HG03025 (cell line): ENCODE measurements at regions not wholly inside any gene's neighbourhood (a gene's known extent, or its start where the extent isn't known, plus 50 kb on each side); places are given as distances from the start of the nearest gene placed in this dataset.
A peak's percentile ranks its signal among the peaks of the same experiment; 100 is the strongest.

ENCODE experiments used
- ATAC-seq: cut with Tn5 transposase; IDR thresholded peaks from one replicate; pipeline ENCODE4 v1.9.1; 2021; ENCODE audit warnings: mild to moderate bottlenecking, moderate library complexity; ENCODE audit not compliant: unreplicated experiment, low FRiP score

DNA sequence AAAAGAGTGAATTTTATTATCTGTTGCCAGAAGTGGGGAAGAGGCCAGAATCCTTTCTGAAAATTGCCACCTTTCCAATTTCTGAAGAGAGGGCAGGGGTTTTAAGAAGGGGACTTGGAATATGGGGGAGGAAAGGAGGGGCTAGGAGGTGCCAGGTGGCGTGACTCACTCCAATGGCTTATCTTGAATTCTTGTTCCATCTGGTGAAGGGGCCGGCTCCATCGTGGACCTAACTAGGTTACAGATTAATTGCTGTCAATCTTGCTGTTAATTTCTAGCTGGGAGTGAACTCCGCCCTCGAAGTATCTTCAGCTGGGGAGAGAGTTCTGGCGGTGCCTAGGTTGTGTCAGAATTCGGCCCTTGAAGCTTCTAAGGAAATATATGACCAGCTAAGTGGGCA, 138.7 kb downstream of the YTHDC2 start:
- no peak for ATAC-seq

DNA sequence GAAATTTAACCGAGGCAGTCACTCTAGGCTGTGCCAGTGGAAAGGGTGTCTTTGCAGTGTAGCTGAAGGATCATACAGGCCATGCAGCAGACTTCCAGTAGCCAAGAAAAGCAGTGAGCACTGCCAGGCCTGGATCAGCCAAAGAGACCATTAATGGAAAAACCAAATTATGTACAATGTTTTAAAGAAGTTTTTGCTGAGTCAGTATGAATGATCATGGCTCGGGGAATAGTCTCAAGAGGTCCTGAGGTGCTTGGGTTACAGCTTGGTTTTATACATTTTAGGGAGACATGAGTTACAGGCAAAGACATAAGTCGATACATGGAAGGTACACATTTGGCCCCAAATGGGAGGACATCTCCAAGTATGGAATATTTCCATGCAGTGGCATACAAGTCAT, 141.3 kb downstream of the YTHDC2 start:
- no peak for ATAC-seq

DNA sequence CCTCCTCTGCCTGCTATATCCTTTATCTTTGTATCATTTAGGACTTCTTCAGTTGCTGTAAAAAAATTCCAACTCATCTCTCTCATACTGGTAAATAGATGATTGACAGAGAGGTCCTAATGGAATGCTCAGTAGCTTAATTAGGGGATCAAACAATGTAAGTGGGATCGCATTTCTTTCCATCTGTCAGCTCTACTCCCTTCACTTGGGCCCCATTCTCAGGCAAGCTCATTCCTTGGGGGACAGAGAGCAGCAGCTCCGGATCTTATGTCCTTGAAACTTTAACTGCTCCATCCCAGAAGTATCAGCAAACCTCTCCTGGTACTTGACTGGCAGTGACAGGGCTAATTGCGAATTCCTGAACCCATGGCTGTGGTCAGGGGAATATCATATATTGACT, 146.7 kb downstream of the YTHDC2 start:
- no peak for ATAC-seq

DNA sequence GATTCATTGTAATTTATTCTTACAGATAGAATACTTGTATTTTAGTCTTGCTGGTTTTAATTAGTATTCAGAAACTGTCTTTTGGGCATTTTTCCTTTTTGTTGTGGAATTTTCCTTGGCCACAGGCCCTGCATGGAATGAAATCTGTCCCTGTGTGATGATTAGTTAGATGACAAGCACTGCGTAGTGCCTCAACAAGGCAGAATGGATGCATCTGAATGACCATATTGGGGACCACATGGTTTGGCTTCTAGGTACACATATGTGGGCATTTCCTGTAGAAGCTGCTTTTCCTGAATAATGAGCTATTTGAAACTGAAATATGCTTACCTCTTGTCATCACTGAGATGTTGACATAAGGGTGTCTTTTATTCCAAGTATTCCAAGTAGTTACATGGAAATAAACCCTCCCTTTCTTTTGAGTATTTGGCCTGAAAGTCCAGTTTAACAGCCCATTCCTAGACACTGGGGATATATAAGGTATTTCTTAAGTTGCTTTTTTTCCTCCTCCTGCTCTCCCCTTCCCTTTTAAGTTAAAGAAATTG, 147.3 kb downstream of the YTHDC2 start:
- ATAC-seq = no peak

GRCh38 chr5:113663879-113664541, 150.5 kb downstream of the YTHDC2 start:
- ATAC-seq = no peak

GRCh38 chr5:113673041-113673440, 159.5 kb downstream of the YTHDC2 start:
- ATAC-seq = no peak

GRCh38 chr5:113675166-113675565, 161.7 kb downstream of the YTHDC2 start:
- no peak for ATAC-seq

- ATAC-seq = no peak
These were observed 164.7 kb downstream of the YTHDC2 start for GRCh38 chr5:113678202-113678601.

DNA sequence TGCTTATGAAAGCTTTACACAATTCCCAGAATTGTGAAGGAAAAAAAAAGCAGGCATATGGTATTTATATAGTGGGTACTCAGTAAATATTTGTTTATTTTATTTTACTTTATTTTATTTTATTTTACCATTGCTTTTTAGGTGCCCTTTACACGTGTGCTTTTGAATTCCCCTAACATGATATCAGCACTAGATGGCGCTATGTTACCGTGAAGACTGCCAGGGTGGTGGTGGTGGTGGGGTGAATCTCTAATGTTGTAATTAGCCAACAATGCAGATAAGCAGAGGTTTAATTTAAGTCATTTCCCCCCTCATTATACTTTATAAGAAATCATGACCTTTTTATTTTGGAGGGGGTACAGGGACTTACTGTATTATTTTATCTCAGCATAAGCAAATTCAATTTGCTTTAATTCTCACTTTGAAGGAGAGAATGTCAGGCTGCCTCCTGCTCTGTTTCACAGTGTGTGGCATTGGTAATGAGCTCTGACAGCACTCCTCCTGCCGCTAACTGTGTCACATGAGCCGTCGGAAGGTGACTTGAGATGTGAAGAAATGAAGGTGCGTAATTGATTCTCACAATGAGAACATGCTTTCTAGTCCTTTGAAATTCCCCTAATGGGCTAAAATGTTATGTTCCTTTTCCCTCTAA, 165.6 kb downstream of the YTHDC2 start:
- ATAC-seq = peak; percentile 61

- no peak for ATAC-seq
These were observed 167.0 kb downstream of the YTHDC2 start for GRCh38 chr5:113680534-113680933.

DNA sequence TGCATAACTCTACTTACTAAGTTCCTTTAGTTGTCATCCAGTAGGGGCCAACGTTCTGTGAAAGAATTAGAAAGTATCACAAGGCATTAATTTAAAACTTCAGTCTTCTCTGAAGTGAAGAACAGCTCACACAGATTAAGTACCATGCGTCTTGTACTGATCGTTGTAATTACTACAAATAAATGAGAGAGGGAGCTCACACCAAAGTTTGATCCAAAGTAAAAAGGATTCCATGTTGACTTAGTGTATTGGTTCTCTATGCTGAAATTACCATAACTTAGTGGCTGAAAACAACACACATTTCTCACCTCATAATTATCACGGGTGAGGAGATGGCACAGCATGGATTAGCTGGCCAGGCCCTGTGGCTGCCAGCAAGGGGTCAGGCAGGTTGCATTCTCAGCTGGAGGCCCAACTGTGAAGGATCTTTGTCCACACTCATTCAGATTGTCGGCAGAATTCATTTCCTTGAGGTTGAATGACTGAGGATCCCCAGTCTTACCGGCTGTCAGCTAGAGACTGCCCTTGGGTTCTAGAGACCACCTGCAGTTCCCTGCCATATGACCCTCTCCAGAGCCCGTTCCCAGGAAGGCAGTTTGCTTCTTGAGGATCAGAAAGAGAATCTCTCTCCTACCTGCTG, 169.1 kb downstream of the YTHDC2 start:
- ATAC-seq = no peak

DNA sequence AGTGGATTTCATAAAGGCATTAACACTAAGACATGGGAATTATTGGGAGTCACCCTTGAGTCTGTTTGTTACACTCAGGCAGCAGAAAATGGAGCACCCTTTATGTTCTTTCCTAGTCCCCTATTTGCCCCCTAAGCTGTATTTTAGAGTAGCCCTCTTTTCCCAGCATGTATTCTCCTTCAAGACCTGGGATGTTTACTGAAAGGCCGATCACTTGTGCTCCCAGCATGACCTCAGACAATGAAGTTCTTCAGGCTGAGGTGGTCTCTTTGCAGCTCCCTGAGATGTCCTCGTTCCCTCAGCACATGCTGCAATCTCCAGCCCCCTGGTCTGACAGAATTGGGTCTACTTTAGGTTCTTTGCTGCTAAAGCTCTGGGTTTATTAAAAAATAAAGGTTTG, 169.7 kb downstream of the YTHDC2 start:
- no peak for ATAC-seq

- no peak for ATAC-seq
These were observed 173.1 kb downstream of the YTHDC2 start for GRCh38 chr5:113686599-113686998.

- ATAC-seq = no peak
These were observed 176.2 kb downstream of the YTHDC2 start for GRCh38 chr5:113689647-113690046.

DNA sequence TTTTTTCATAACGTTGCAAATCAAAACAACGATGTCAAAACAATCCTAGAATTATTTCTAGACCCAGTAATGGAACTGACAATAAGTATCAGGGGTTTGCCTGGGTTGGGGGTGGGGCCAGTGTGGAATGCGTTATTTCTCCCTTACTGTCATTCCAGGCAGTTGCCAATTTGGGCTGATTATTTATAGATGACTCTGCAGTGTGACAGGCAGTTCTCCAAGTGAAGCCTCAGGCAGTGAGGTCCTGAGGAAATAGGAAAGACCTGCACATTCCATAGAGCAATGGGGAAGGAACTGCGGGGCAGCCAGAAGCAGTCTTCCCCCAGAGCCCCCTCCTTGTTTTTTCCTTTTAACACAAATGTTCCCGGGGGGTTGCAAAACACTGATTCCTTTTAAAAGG, 179.0 kb downstream of the YTHDC2 start:
- ATAC-seq = no peak

DNA sequence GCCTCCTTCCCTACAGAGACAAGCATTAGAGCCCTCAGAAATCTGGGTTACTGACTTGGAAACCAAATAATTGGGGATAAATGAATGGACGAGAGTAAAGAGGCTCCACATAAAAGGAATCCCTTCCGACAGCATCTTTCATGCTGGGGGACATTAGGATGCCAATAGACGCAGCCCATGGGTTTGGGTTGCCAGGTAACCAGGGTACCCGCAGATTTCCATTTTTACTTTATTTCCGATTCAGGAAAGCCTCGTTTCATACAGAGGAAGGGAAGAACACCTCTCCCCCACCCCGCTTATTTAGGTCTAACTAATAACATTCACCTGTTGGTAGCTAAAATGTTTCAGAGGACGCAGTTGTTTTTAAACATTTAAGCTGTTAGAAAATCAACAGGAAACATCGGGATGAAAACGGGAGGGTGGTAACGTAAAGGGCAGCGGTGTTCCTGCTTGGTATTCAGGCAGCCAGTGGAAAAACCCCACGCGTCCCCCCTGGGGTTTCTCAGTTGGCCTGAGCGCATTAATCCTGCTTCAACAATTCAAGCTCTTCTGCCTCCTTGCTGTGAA, 179.5 kb downstream of the YTHDC2 start:
- ATAC-seq = no peak

DNA sequence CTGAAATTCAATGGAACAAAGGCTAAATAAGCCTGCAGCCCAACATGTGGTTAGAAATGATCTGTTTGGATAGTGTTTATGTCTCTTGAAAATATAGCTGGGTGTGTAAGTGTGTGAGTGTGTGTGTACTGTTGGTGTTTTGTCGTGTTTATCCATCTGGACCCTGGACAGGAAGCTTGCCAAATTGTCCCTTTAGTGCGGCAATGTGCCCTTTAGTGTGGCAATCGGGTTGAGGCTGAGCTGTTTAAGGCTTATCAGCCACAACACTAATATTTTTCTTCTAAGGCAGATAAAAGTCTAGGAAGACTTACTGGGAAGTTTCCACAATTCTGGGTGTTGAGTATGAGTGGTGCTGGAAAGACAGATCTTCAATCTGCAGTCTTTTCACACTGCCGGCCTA, 180.2 kb downstream of the YTHDC2 start:
- no peak for ATAC-seq

DNA sequence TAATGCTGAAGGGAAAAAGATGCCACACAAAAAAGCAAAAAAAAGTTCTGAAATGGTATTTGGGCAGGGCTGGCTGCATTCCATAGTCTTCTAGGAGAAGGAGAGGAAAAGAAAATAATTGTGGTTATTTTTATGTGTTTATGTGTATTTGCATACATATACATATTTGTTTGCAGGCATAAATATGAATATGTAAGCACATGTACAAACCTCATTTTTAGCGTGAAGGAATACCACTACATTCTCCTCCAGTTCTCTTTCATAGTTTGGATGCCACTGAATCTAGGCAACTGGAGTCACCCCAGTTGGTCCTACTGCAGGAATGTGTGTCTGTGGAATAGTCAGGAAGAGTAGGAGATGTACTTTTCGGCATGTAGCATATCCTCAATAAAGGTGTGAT, 181.1 kb downstream of the YTHDC2 start:
- no peak for ATAC-seq

- no peak for ATAC-seq
These were observed 189.8 kb downstream of the YTHDC2 start for GRCh38 chr5:113703266-113703665.

GRCh38 chr5:113705657-113706056, 192.2 kb downstream of the YTHDC2 start:
- no peak for ATAC-seq

DNA sequence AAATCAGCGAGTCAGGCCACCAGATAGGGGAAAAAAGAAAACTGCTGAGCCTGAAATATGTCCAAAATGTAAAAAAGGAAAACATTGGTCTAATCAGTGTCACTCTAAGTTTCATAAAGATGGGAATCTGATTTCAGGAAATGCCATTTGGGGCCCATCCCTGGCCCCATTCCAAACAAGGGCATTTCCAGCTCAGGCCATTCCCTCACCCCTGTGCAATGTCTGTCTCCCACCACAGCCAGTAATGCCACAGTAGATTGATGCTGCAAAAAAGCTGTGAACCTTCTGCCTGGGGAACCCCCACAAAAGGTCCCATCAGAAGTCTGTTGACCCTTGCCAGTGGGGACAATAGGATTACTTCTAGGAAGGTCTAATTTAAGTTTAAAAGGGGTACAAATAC, 199.6 kb downstream of the YTHDC2 start:
- no peak for ATAC-seq
